Ovary (tissue), 7 donors: ENCODE measurements at regions not wholly inside any gene's neighbourhood (a gene's known extent, or its start where the extent isn't known, plus 50 kb on each side); places are given as distances from the start of the nearest gene placed in this dataset.

Experiments used
- DNase-seq, 5 donors: peaks; one replicate each; pipeline ENCODE4 v3.0.0-alpha.2; 2019 to 2020
- H3K27ac ChIP-seq, 2 donors: fragments of 200-600 bp; one replicate each; pipeline versions ENCODE4 v1.5.1 to v1.8.0; 2019 to 2022
- H3K27me3 ChIP-seq: fragments of 200-600 bp; one replicate; pipeline ENCODE4 v1.8.0; 2022
- H3K36me3 ChIP-seq: fragments of 200-600 bp; sonication (generic); one replicate; pipeline ENCODE4 v1.5.1; 2019
- H3K4me1 ChIP-seq: one replicate; pipeline ENCODE4 v1.8.1; 2013; ENCODE audit warnings: mild to moderate bottlenecking, moderate library complexity; ENCODE audit not compliant: insufficient read depth
- H3K4me3 ChIP-seq: fragments of 200-600 bp; sonication (generic); one replicate; pipeline ENCODE4 v1.5.1; 2017
- H3K9me3 ChIP-seq, 2 donors: fragments of 200-600 bp in 1 of 2; sonication (generic) in 1 of 2; one replicate each; pipeline versions ENCODE4 v1.5.1 to v1.8.1; 2013 to 2019; ENCODE audit warnings: mild to moderate bottlenecking in 1 of 2, moderate library complexity in 1 of 2
- CTCF ChIP-seq, 3 donors: fragments of 450-650 bp in 2 of 3; fragments of 200-600 bp in 1 of 3; IDR thresholded peaks; one replicate each; pipeline versions ENCODE4 v1.5.1 to v1.8.0; 2016 to 2022; ENCODE audit warnings: antibody characterized with exemption in 3 of 3, mild to moderate bottlenecking in 1 of 3
- EP300 ChIP-seq: sonication (generic); formaldehyde crosslinking; IDR thresholded peaks from one replicate; pipeline ENCODE4 v1.6.1; 2017; ENCODE audit warnings: antibody characterized with exemption
- POLR2A ChIP-seq: fragments of 450-650 bp; IDR thresholded peaks from one replicate; pipeline ENCODE4 v1.6.1; 2017; ENCODE audit warnings: antibody characterized with exemption, mild to moderate bottlenecking, moderate library complexity
- WGBS, 3 donors: extraction: QIAGEN DNeasy Blood & Tissue Kit in 1 of 3; methylation state at CpG; one replicate each; pipeline versions ENCODE4 v1.1.5 to v1.1.7; 2013 to 2017; 5-methylcytosine and 5-hydroxymethylcytosine counted together
- intact Hi-C, 4 donors: fragments of 100-400 bp; cut with DNase I; formaldehyde crosslinking; loops; one replicate each; pipeline versions ENCODE4 v1.11.0 to v1.15.1; 2022 to 2023
- donor health status: DM: no; HTN: no; CAD: no; lungs with moderate emphysema.
- donor health status: DM: no; HTN: no; CAD: no.
- donor health status: Bipolar disorder and iron deficiency.
- donor health status: DM: no; HTN: no; CAD: no.
- donor health status: DM: yes; HTN: yes; CAD: no.

- TF ChIP-seq EP300 (no peak), CTCF (IDR thresholded peaks at IDR 0.05) (no peak), POLR2A (no peak)
- Histone ChIP-seq H3K27ac (no peak overlapping the region), H3K4me1 (no peaks in the 10 kb centered on the region), H3K36me3 (no peaks in the 10 kb centered on the region), H3K9me3 (no peaks in the 10 kb centered on the region), H3K27me3 (no peaks in the 10 kb centered on the region), H3K4me3 (no peak overlapping the region)
- WGBS, 3 donors: 87 to 95% (median 91%) methylated on average over 5 of the region's 5 CpGs
- intact Hi-C loops: no loop called here
- no peak for DNase-seq
These were observed 79.3 kb upstream of the MEOX2 start for GRCh38 chr7:15765753-15766152.

DNA sequence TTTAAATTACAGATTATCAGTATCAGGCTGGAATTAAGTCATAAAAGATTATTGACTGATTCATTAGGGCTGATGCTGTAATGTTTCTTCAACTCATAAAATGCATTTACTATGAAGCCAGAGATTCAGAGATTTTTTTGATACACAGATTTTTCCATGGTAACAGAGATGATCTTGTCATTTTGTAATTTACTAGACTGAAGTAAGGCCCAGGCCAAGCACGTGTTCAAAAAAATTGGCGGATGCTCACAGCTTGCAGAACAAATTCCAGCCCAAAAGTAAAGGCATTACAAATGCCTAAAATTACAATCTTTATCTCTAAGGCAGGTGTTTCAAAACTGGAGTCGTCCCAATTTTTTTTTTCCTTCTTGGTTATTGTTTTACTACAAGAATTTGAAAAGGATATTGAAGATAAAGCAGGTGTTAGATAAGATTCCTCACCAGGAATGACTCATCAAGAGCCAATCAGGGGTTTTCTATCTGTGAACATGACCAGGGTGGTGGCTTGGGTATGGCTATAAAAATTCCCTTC, 78.4 kb upstream of the MEOX2 start:
- Histone ChIP-seq H3K4me1 (no peaks in the 10 kb centered on the region), H3K9me3 (no peaks in the 10 kb centered on the region), H3K27me3 (no peaks in the 10 kb centered on the region), H3K36me3 (no peaks in the 10 kb centered on the region), H3K27ac (no peak overlapping the region), H3K4me3 (no peak overlapping the region)
- intact Hi-C loops: no loop called here
- TF ChIP-seq EP300 (no peak), POLR2A (no peak), CTCF (IDR thresholded peaks at IDR 0.05) (no peak)
- DNase-seq: no peak
- 23 to 26% (median 25%) methylated on average over 3 of the region's 3 CpGs for WGBS, 3 donors

GRCh38 chr7:15764010-15764409, 77.5 kb upstream of the MEOX2 start:
- intact Hi-C loops: no loop called here
- no peaks in the 10 kb centered on the region for H3K9me3 ChIP-seq
- TF ChIP-seq POLR2A (no peak), EP300 (no peak), CTCF (IDR thresholded peaks at IDR 0.05) (no peak)
- no peak overlapping the region for H3K27ac ChIP-seq
- H3K4me3 ChIP-seq: no peak overlapping the region
- H3K36me3 ChIP-seq: no peaks in the 10 kb centered on the region
- H3K4me1 ChIP-seq: no peaks in the 10 kb centered on the region
- no peaks in the 10 kb centered on the region for H3K27me3 ChIP-seq
- 64 to 76% (median 70%) methylated on average over 3 of the region's 3 CpGs for WGBS, 3 donors
- DNase-seq: no peak

GRCh38 chr7:15757041-15758000, 70.8 kb upstream of the MEOX2 start:
- Histone ChIP-seq H3K4me1 (no peaks in the 10 kb centered on the region), H3K9me3 (no peaks in the 10 kb centered on the region), H3K27ac (no peak overlapping the region), H3K27me3 (no peaks in the 10 kb centered on the region), H3K36me3 (no peaks in the 10 kb centered on the region), H3K4me3 (no peak overlapping the region)
- no peak for DNase-seq
- no peak for TF ChIP-seq CTCF (IDR thresholded peaks at IDR 0.05)
- TF ChIP-seq POLR2A: no peak
- no peak for TF ChIP-seq EP300
- 17 to 34% (median 28%) methylated on average over 3 of the region's 3 CpGs for WGBS, 3 donors
- intact Hi-C loops: no loop called here
